B cell (primary cell): ENCODE measurements at regions not wholly inside any gene's neighbourhood (a gene's known extent, or its start where the extent isn't known, plus 50 kb on each side); places are given as distances from the start of the nearest gene placed in this dataset.

Experiments
- ATAC-seq: fragments of 200-7000 bp; cut with Tn5 transposase; one replicate; pipeline ENCODE4 v1.10.0; 2021; ENCODE audit warnings: low read depth, mild to moderate bottlenecking, moderate number of reproducible peaks, moderate library complexity
- CTCF ChIA-PET: fragments of 350-600 bp; sonication (Branson Sonifier 250); formaldehyde crosslinking; loops from one replicate; lab custom pipeline; 2021; ENCODE audit warnings: antibody characterized with exemption, inconsistent platforms; lab: Charles Lee
- POLR2A ChIA-PET: fragments of 350-600 bp; sonication (Branson Sonifier 250); formaldehyde crosslinking; loops from one replicate; lab custom pipeline; 2021; ENCODE audit warnings: antibody characterized with exemption; lab: Charles Lee
- DNase-seq: peaks from one replicate; pipeline ENCODE4 v3.0.0; 2013
- H2AFZ ChIP-seq: 2 replicates; pipeline ENCODE4 v1.6.1; 2012; ENCODE audit warnings: mild to moderate bottlenecking, low read depth, low read length; ENCODE audit not compliant: insufficient read depth, poor library complexity, severe bottlenecking
- H3K27ac ChIP-seq, 2 donors: 1 replicate in 1 of 2; 2 replicates in 1 of 2; pipeline ENCODE4 v1.5.1; 2012 to 2013; ENCODE audit warnings: low read length in 2 of 2, mild to moderate bottlenecking in 2 of 2, moderate library complexity in 1 of 2
- H3K27me3 ChIP-seq, 4 experiments: fragments of 200-600 bp in 1 of 4; sonication (generic) in 1 of 4; replicated peaks in 1 of 4; 1 replicate in 2 of 4; 2 replicates in 2 of 4; pipeline versions ENCODE4 v1.6.1 to v1.7.0; 2013 to 2016; ENCODE audit warnings: low read length in 3 of 4, mild to moderate bottlenecking in 2 of 4, mixed read lengths in 1 of 4, moderate library complexity in 1 of 4; ENCODE audit not compliant: insufficient read depth in 4 of 4, control insufficient read depth in 3 of 4; ENCODE audit errors: control extremely low read depth in 1 of 4
- H3K36me3 ChIP-seq, 2 experiments: replicated peaks in 1 of 2; 1 replicate in 1 of 2; 2 replicates in 1 of 2; pipeline versions ENCODE4 v1.6.1 to v1.7.1; 2013; ENCODE audit warnings: low read length in 1 of 2; ENCODE audit not compliant: insufficient read depth in 2 of 2, control insufficient read depth in 1 of 2; ENCODE audit errors: control extremely low read depth in 1 of 2, extremely low read depth in 1 of 2
- H3K4me1 ChIP-seq, 2 donors: fragments of 200-600 bp in 1 of 2; sonication (generic) in 1 of 2; 1 replicate in 1 of 2; 2 replicates in 1 of 2; pipeline versions ENCODE4 v1.5.1 to v1.6.1; 2013 to 2017; ENCODE audit warnings: low read length in 2 of 2; ENCODE audit not compliant: control insufficient read depth in 2 of 2, insufficient read depth in 2 of 2
- H3K4me2 ChIP-seq: replicated peaks from 2 replicates; pipeline ENCODE3; 2012; ENCODE audit warnings: mild to moderate bottlenecking, low read depth, low read length; ENCODE audit not compliant: poor library complexity, severe bottlenecking
- H3K4me3 ChIP-seq, 5 experiments: fragments of 200-600 bp in 1 of 5; sonication (generic) in 1 of 5; 1 replicate in 3 of 5; 2 replicates in 2 of 5; pipeline versions ENCODE4 v1.5.1 to v1.7.0; 2011 to 2016; ENCODE audit warnings: low read length in 4 of 5, mild to moderate bottlenecking in 4 of 5, low read depth in 2 of 5, control low read depth in 1 of 5, moderate library complexity in 1 of 5; ENCODE audit not compliant: insufficient read depth in 1 of 5; ENCODE audit errors: control extremely low read depth in 1 of 5, extremely low read depth in 1 of 5
- H3K79me2 ChIP-seq: fragments of 200-600 bp; sonication (generic); one replicate; pipeline ENCODE4 v1.6.0; 2016; ENCODE audit warnings: low read length; ENCODE audit not compliant: control insufficient read depth, insufficient read depth
- H3K9ac ChIP-seq: fragments of 200-600 bp; sonication (generic); 2 replicates; pipeline ENCODE4 v1.6.1; 2017; ENCODE audit warnings: mild to moderate bottlenecking, low read length, moderate library complexity
- H3K9me3 ChIP-seq, 3 donors: one replicate each; pipeline versions ENCODE4 v1.6.1 to v1.7.1; 2013; ENCODE audit warnings: low read length in 2 of 3; ENCODE audit not compliant: control insufficient read depth in 2 of 3, insufficient read depth in 1 of 3; ENCODE audit errors: control extremely low read depth in 1 of 3
- H4K20me1 ChIP-seq: 2 replicates; pipeline ENCODE4 v1.6.0; 2012; ENCODE audit warnings: mild to moderate bottlenecking, low read length; ENCODE audit not compliant: insufficient read depth, control insufficient read depth, poor library complexity, severe bottlenecking
- H3K27ac Mint-ChIP-seq: one replicate; pipeline ENCODE4 v1.8.0; 2021; ENCODE audit warnings: mixed read lengths
- H3K27me3 Mint-ChIP-seq: one replicate; pipeline ENCODE4 v1.8.0; 2021; ENCODE audit warnings: mixed read lengths
- H3K4me1 Mint-ChIP-seq: one replicate; pipeline ENCODE4 v1.8.0; 2021; ENCODE audit warnings: mixed read lengths
- H3K4me3 Mint-ChIP-seq: one replicate; pipeline ENCODE4 v1.8.0; 2021; ENCODE audit warnings: mixed read lengths
- H3K9me3 Mint-ChIP-seq: one replicate; pipeline ENCODE4 v1.8.0; 2022; ENCODE audit warnings: mixed read lengths; ENCODE audit not compliant: insufficient read depth
- EZH2 ChIP-seq: IDR thresholded peaks from 2 replicates; pipeline ENCODE4 v1.6.1; 2012; ENCODE audit warnings: borderline replicate concordance, low read depth, mild to moderate bottlenecking, moderate library complexity, low read length; ENCODE audit not compliant: insufficient read depth, poor library complexity, severe bottlenecking
- WGBS: methylation state at CpG from one replicate; pipeline ENCODE4 v1.1.5; 2013; ENCODE audit warnings: missing lambda C conversion rate; ENCODE audit not compliant: insufficient coverage; 5-methylcytosine and 5-hydroxymethylcytosine counted together
- intact Hi-C: fragments of 100-400 bp; cut with micrococcal nuclease; formaldehyde crosslinking; loops from one replicate; pipeline ENCODE4 v1.10.0; 2022
- TF ChIP-seq, protein P1 (sequence below): fragments of 200-600 bp; IDR thresholded peaks from one replicate; pipeline ENCODE4 v1.8.0; 2022; ENCODE audit warnings: antibody characterized with exemption, mild to moderate bottlenecking

GRCh38 chr11:31926106-31926505 is 115.0 kb upstream of the PAX6 start:
- Histone ChIP-seq H3K4me3 (no peak overlapping the region), H3K79me2 (no peaks in the 10 kb centered on the region), H3K4me2 (no peak overlapping the region), H4K20me1 (no peaks in the 10 kb centered on the region), H3K4me1 (no peaks in the 10 kb centered on the region), H3K27ac (no peak overlapping the region), H3K9me3 (no peaks in the 10 kb centered on the region), H2AFZ (no peak overlapping the region), H3K36me3 (no peaks in the 10 kb centered on the region), H3K27me3 (no peaks in the 10 kb centered on the region), H3K9ac (no peak overlapping the region)
- DNase-seq (no peak), ATAC-seq (no peak)
- no peak overlapping the region for H3K27ac Mint-ChIP-seq
- H3K4me3 Mint-ChIP-seq: no peak overlapping the region
- no peaks in the 10 kb centered on the region for H3K9me3 Mint-ChIP-seq
- H3K4me1 Mint-ChIP-seq: no peaks in the 10 kb centered on the region
- CTCF ChIA-PET: no interaction called here
- intact Hi-C loops: no loop called here
- WGBS: 86% methylated on average over 1 of the region's 4 CpGs
- TF ChIP-seq EZH2: no peak
- TF ChIP-seq, protein P1, sequence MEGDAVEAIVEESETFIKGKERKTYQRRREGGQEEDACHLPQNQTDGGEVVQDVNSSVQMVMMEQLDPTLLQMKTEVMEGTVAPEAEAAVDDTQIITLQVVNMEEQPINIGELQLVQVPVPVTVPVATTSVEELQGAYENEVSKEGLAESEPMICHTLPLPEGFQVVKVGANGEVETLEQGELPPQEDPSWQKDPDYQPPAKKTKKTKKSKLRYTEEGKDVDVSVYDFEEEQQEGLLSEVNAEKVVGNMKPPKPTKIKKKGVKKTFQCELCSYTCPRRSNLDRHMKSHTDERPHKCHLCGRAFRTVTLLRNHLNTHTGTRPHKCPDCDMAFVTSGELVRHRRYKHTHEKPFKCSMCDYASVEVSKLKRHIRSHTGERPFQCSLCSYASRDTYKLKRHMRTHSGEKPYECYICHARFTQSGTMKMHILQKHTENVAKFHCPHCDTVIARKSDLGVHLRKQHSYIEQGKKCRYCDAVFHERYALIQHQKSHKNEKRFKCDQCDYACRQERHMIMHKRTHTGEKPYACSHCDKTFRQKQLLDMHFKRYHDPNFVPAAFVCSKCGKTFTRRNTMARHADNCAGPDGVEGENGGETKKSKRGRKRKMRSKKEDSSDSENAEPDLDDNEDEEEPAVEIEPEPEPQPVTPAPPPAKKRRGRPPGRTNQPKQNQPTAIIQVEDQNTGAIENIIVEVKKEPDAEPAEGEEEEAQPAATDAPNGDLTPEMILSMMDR: no peak
- peaks cover 20% of the 10 kb centered on the region for H3K27me3 Mint-ChIP-seq
- POLR2A ChIA-PET: no interaction called here

GRCh38 chr11:31922450-31922849 is 111.3 kb upstream of the PAX6 start:
- Histone ChIP-seq H3K27me3 (no peaks in the 10 kb centered on the region), H4K20me1 (no peaks in the 10 kb centered on the region), H3K4me2 (no peak overlapping the region), H3K79me2 (no peaks in the 10 kb centered on the region), H3K36me3 (no peaks in the 10 kb centered on the region), H3K4me1 (no peaks in the 10 kb centered on the region), H3K9ac (no peak overlapping the region), H3K27ac (no peak overlapping the region), H3K9me3 (no peaks in the 10 kb centered on the region), H3K4me3 (no peak overlapping the region), H2AFZ (no peak overlapping the region)
- no peak overlapping the region for H3K27ac Mint-ChIP-seq
- TF ChIP-seq, protein P1: no peak
- no peak for TF ChIP-seq EZH2
- no peak overlapping the region for H3K4me3 Mint-ChIP-seq
- no peaks in the 10 kb centered on the region for H3K9me3 Mint-ChIP-seq
- ATAC-seq (no peak), DNase-seq (no peak)
- intact Hi-C loops: no loop called here
- ChIA-PET CTCF (no interaction called here), POLR2A (no interaction called here)
- WGBS: 69% methylated on average over 2 of the region's 3 CpGs
- peaks cover 29% of the 10 kb centered on the region for H3K27me3 Mint-ChIP-seq
- H3K4me1 Mint-ChIP-seq: no peaks in the 10 kb centered on the region
